H1 (cell line): ENCODE measurements at regions not wholly inside any gene's neighbourhood (a gene's known extent, or its start where the extent isn't known, plus 50 kb on each side); places are given as distances from the start of the nearest gene placed in this dataset.
"Not testable (repeated sequence)": the region's sequence is repeated elsewhere in the genome, so short reads cannot be mapped to it uniquely, and the experiment has no call there.

Experiments used
- CTCF ChIA-PET: fragments of 300-600 bp; sonication (Branson Sonifier 250); formaldehyde crosslinking; loops from one replicate; lab custom pipeline; 2021; ENCODE audit not compliant: partially characterized antibody; lab: Charles Lee
- POLR2A ChIA-PET: fragments of 300-600 bp; sonication (Branson Sonifier 250); formaldehyde crosslinking; loops from one replicate; lab custom pipeline; 2021; ENCODE audit warnings: inconsistent platforms; ENCODE audit not compliant: partially characterized antibody; lab: Charles Lee
- DNase-seq, 2 experiments: peaks; one replicate each; pipeline versions ENCODE4 v3.0.0 to v3.0.0-alpha.2; 2010 to 2022; ENCODE audit warnings: low spot score in 2 of 2, low read depth in 1 of 2, mixed read lengths in 1 of 2
- FAIRE-seq: peaks from 2 replicates; lab custom pipeline; 2011; peaks lifted over from hg19 to GRCh38; lab: Jason Lieb, UNC
- H2AFZ ChIP-seq: 2 replicates; pipeline ENCODE4 v1.8.1; 2012; ENCODE audit warnings: low read length, inconsistent platforms
- H2AK5ac ChIP-seq: 2 replicates; pipeline ENCODE4 v1.6.1; 2013; ENCODE audit warnings: low read depth, low read length
- H2BK120ac ChIP-seq: replicated peaks from 2 replicates; pipeline ENCODE3; 2013; ENCODE audit warnings: low read depth, low read length, inconsistent platforms
- H2BK12ac ChIP-seq: 2 replicates; pipeline ENCODE4 v1.6.1; 2013; ENCODE audit warnings: low read depth, low read length
- H2BK15ac ChIP-seq: 2 replicates; pipeline ENCODE4 v1.6.1; 2013; ENCODE audit warnings: low read length
- H2BK20ac ChIP-seq: 2 replicates; pipeline ENCODE4 v1.6.1; 2013; ENCODE audit warnings: low read length
- H2BK5ac ChIP-seq: 2 replicates; pipeline ENCODE4 v1.6.1; 2013; ENCODE audit warnings: low read depth, low read length
- H3K14ac ChIP-seq: 2 replicates; pipeline ENCODE4 v1.6.1; 2013; ENCODE audit warnings: inconsistent platforms; ENCODE audit not compliant: insufficient read length
- H3K18ac ChIP-seq: 2 replicates; pipeline ENCODE4 v1.6.1; 2013; ENCODE audit warnings: low read length; ENCODE audit errors: extremely low read depth
- H3K23ac ChIP-seq: 2 replicates; pipeline ENCODE4 v1.6.1; 2013; ENCODE audit warnings: inconsistent platforms; ENCODE audit not compliant: insufficient read length
- H3K23me2 ChIP-seq: 2 replicates; pipeline ENCODE4 v1.6.1; 2013; ENCODE audit warnings: low read depth, low read length
- H3K27ac ChIP-seq: 2 replicates; pipeline ENCODE4 v1.6.1; 2011; ENCODE audit warnings: low read depth, low read length, inconsistent platforms
- H3K27me3 ChIP-seq, 4 experiments: replicated peaks in 1 of 4; 1 replicate in 1 of 4; 2 replicates in 3 of 4; pipeline versions ENCODE4 v1.6.1 to v1.8.1; 2011 to 2013; ENCODE audit warnings: low read length in 3 of 4, mild to moderate bottlenecking in 3 of 4, inconsistent platforms in 2 of 4, mixed read lengths in 2 of 4, moderate library complexity in 1 of 4; ENCODE audit not compliant: control insufficient read depth in 3 of 4, insufficient read depth in 3 of 4; ENCODE audit errors: extremely low read depth in 1 of 4
- H3K36me3 ChIP-seq, 4 experiments: 2 replicates each; pipeline versions ENCODE4 v1.6.1 to v1.8.1; 2011 to 2013; ENCODE audit warnings: mild to moderate bottlenecking in 4 of 4, low read length in 3 of 4, moderate library complexity in 2 of 4, control low read depth in 1 of 4, inconsistent platforms in 1 of 4; ENCODE audit not compliant: insufficient read depth in 4 of 4, control insufficient read depth in 2 of 4
- H3K4ac ChIP-seq: replicated peaks from 2 replicates; pipeline ENCODE3; 2013; ENCODE audit warnings: low read length, low read depth, mixed read lengths, inconsistent platforms; ENCODE audit not compliant: insufficient read length
- H3K4me1 ChIP-seq, 4 experiments: replicated peaks in 1 of 4; 1 replicate in 1 of 4; 2 replicates in 3 of 4; pipeline versions ENCODE4 v1.6.1 to v1.8.1; 2011 to 2013; ENCODE audit warnings: low read length in 3 of 4, inconsistent platforms in 2 of 4, mixed read lengths in 1 of 4; ENCODE audit not compliant: insufficient read depth in 4 of 4, control insufficient read depth in 3 of 4
- H3K4me2 ChIP-seq, 2 experiments: 2 replicates each; pipeline versions ENCODE4 v1.6.1 to v1.8.1; 2011 to 2013; ENCODE audit warnings: low read depth in 2 of 2, low read length in 2 of 2, control low read depth in 1 of 2, inconsistent platforms in 1 of 2, mild to moderate bottlenecking in 1 of 2; ENCODE audit not compliant: insufficient read depth in 1 of 2
- H3K4me3 ChIP-seq, 4 experiments: fragments of 200-600, 300-600 bp in 1 of 4; sonication (generic), shearing (Covaris generic), sonication (Bioruptor Twin) in 1 of 4; 2 replicates each; pipeline versions ENCODE4 v1.5.1 to v1.8.1; 2011 to 2016; ENCODE audit warnings: low read length in 4 of 4, low read depth in 3 of 4, control low read depth in 2 of 4, inconsistent platforms in 2 of 4, mild to moderate bottlenecking in 2 of 4, mixed read lengths in 1 of 4, moderate library complexity in 1 of 4; ENCODE audit not compliant: insufficient read depth in 2 of 4; ENCODE audit errors: extremely low read depth in 1 of 4
- H3K56ac ChIP-seq: replicated peaks from 2 replicates; pipeline ENCODE3; 2013; ENCODE audit warnings: low read depth, mild to moderate bottlenecking, mixed read lengths, low read length, inconsistent platforms; ENCODE audit not compliant: insufficient read length
- H3K79me1 ChIP-seq: 2 replicates; pipeline ENCODE4 v1.6.1; 2013; ENCODE audit warnings: low read depth, low read length, control low read depth
- H3K79me2 ChIP-seq, 2 experiments: 2 replicates each; pipeline versions ENCODE4 v1.6.1 to v1.8.1; 2012 to 2013; ENCODE audit warnings: low read length in 2 of 2, mild to moderate bottlenecking in 2 of 2, inconsistent platforms in 1 of 2; ENCODE audit not compliant: insufficient read depth in 2 of 2, control insufficient read depth in 1 of 2
- H3K9ac ChIP-seq, 4 experiments: replicated peaks in 1 of 4; 1 replicate in 1 of 4; 2 replicates in 3 of 4; pipeline versions ENCODE4 v1.6.1 to v1.8.1; 2011 to 2013; ENCODE audit warnings: low read depth in 3 of 4, low read length in 3 of 4, control low read depth in 2 of 4, mild to moderate bottlenecking in 2 of 4, moderate library complexity in 2 of 4, inconsistent platforms in 1 of 4; ENCODE audit errors: extremely low read depth in 1 of 4
- H3K9me3 ChIP-seq, 2 experiments: 2 replicates each; pipeline versions ENCODE4 v1.6.1 to v1.8.1; 2012 to 2013; ENCODE audit warnings: mild to moderate bottlenecking in 2 of 2, moderate library complexity in 2 of 2, control low read depth in 1 of 2, inconsistent platforms in 1 of 2, low read depth in 1 of 2, low read length in 1 of 2, mixed read lengths in 1 of 2; ENCODE audit not compliant: insufficient read depth in 2 of 2
- H4K20me1 ChIP-seq, 2 experiments: replicated peaks in 1 of 2; 2 replicates each; pipeline versions ENCODE3 to v1.8.1; 2011 to 2013; ENCODE audit warnings: inconsistent platforms in 2 of 2, low read length in 2 of 2, mild to moderate bottlenecking in 1 of 2; ENCODE audit not compliant: insufficient read depth in 2 of 2, control insufficient read depth in 1 of 2
- H4K5ac ChIP-seq: 2 replicates; pipeline ENCODE4 v1.6.1; 2013; ENCODE audit warnings: low read length, low read depth, mixed read lengths, inconsistent platforms; ENCODE audit not compliant: insufficient read length
- H4K8ac ChIP-seq: 2 replicates; pipeline ENCODE4 v1.8.0; 2013; ENCODE audit warnings: mild to moderate bottlenecking, moderate library complexity, low read length, inconsistent platforms; ENCODE audit not compliant: insufficient read depth; ENCODE audit errors: extremely low read depth
- H4K91ac ChIP-seq: replicated peaks from 2 replicates; pipeline ENCODE3; 2013; ENCODE audit warnings: low read length, mixed read lengths, inconsistent platforms; ENCODE audit not compliant: insufficient read length
- WGBS, 2 experiments: shearing (Covaris generic) in 1 of 2; methylation state at CpG; one replicate each; pipeline versions ENCODE4 v1.1.6 to v1.1.7; 2013 to 2015; ENCODE audit warnings: low lambda C conversion rate in 2 of 2, mixed read lengths in 2 of 2, inconsistent platforms in 1 of 2, low coverage in 1 of 2, missing lambda C conversion rate in 1 of 2; ENCODE audit not compliant: insufficient replicate concordance in 2 of 2, insufficient coverage in 1 of 2, insufficient read length in 1 of 2; ENCODE audit errors: extremely low coverage in 1 of 2, missing lambda C conversion rate in 1 of 2; 5-methylcytosine and 5-hydroxymethylcytosine counted together

DNA sequence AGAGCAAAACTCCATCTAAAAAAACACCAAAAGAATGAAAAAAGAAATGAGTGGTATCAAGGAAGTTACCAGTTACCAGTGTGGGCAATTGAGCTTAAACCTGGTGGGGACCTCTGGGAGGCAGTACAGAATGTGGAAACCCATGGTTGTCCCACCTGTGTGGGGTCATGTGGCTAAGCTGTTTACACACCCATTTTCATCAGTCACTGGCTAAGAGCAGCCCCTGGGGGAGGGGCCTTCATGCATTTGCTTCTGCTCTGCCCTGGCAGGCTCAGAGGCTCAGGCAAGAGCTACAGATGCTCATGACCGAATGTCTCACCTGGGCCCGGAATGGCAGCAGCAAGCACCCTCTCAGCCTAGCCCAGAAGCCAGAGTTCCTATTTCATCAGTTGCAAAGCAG lies 126.3 kb upstream of the TRIM73 start:
- H3K4me3 ChIP-seq, H3K4me1 ChIP-seq, H4K20me1 ChIP-seq, H3K23me2 ChIP-seq, H3K79me1 ChIP-seq, H2AFZ ChIP-seq, H4K8ac ChIP-seq, H3K4ac ChIP-seq, H3K4me2 ChIP-seq, FAIRE-seq, H2BK5ac ChIP-seq, H3K23ac ChIP-seq, H2AK5ac ChIP-seq, H3K56ac ChIP-seq, POLR2A ChIA-PET, H3K27ac ChIP-seq, H3K36me3 ChIP-seq, H3K14ac ChIP-seq, H3K9me3 ChIP-seq, H2BK120ac ChIP-seq, H3K9ac ChIP-seq, DNase-seq, CTCF ChIA-PET, H3K79me2 ChIP-seq, H2BK12ac ChIP-seq, H4K5ac ChIP-seq, H3K18ac ChIP-seq, H2BK20ac ChIP-seq, H3K27me3 ChIP-seq, H2BK15ac ChIP-seq, H4K91ac ChIP-seq: not testable (repeated sequence)
- no CpG with 5 or more reads among the region's 2 CpGs for WGBS, 2 experiments

DNA sequence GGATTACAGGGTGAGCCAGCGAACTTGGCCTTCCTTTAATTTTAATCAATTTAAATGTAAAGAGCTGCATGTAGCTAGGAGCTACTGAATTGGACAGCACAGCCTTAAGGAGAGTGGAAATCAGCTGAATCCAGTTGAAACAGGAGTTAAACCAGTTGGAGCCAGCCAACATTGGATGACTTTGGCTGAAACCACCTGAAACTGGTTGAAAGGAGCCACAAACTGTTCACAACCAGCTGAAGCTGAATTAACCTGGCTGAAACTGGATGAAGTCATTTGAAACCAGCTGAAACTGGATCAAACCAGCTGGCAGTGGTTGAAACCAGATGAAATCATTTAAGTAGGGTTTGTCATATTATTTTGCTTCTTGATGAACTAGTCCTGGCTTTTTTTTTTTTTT lies 121.3 kb upstream of the TRIM73 start:
- H3K23ac ChIP-seq, H2BK15ac ChIP-seq, H3K56ac ChIP-seq, H2BK12ac ChIP-seq, H3K4ac ChIP-seq, H3K18ac ChIP-seq, H3K14ac ChIP-seq, H2AK5ac ChIP-seq, DNase-seq, POLR2A ChIA-PET, H4K20me1 ChIP-seq, H3K36me3 ChIP-seq, H3K23me2 ChIP-seq, H2AFZ ChIP-seq, FAIRE-seq, H3K9me3 ChIP-seq, H4K91ac ChIP-seq, H2BK20ac ChIP-seq, H2BK120ac ChIP-seq, H3K27ac ChIP-seq, H3K79me1 ChIP-seq, CTCF ChIA-PET, H4K5ac ChIP-seq, H3K4me3 ChIP-seq, H3K79me2 ChIP-seq, H4K8ac ChIP-seq, H3K27me3 ChIP-seq, H2BK5ac ChIP-seq, H3K4me1 ChIP-seq, H3K9ac ChIP-seq, H3K4me2 ChIP-seq: not testable (repeated sequence)
- WGBS, 2 experiments: no CpG with 5 or more reads among the region's 1 CpG
